HFFc6 (cell line): ENCODE measurements at regions not wholly inside any gene's neighbourhood (a gene's known extent, or its start where the extent isn't known, plus 50 kb on each side); places are given as distances from the start of the nearest gene placed in this dataset.

Experiments
- DNase-seq: peaks from one replicate; pipeline ENCODE4 v3.0.0-alpha.2; 2018
- H3K27ac Mint-ChIP-seq: 2 replicates; pipeline ENCODE4 v1.8.0; 2020; ENCODE audit warnings: mild to moderate bottlenecking, mixed read lengths
- H3K27me3 Mint-ChIP-seq: 2 replicates; pipeline ENCODE4 v1.8.0; 2021; ENCODE audit warnings: mild to moderate bottlenecking, moderate library complexity, mixed read lengths; ENCODE audit not compliant: insufficient read depth
- H3K36me3 Mint-ChIP-seq: 2 replicates; pipeline ENCODE4 v1.8.0; 2021; ENCODE audit warnings: low read depth, mixed read lengths
- H3K4me1 Mint-ChIP-seq: 2 replicates; pipeline ENCODE4 v1.8.0; 2020; ENCODE audit warnings: low read depth, mixed read lengths
- H3K4me3 Mint-ChIP-seq: 2 replicates; pipeline ENCODE4 v1.8.0; 2020; ENCODE audit warnings: mild to moderate bottlenecking, moderate library complexity, mixed read lengths
- H3K9me3 Mint-ChIP-seq: 2 replicates; pipeline ENCODE4 v1.8.0; 2020; ENCODE audit warnings: mild to moderate bottlenecking, mixed read lengths
- TF ChIP-seq, protein P1 (sequence below): fragments of 200-600 bp; sonication (generic); IDR thresholded peaks from 2 replicates; pipeline ENCODE4 v1.5.0; 2021; ENCODE audit warnings: antibody characterized with exemption, mild to moderate bottlenecking

DNA sequence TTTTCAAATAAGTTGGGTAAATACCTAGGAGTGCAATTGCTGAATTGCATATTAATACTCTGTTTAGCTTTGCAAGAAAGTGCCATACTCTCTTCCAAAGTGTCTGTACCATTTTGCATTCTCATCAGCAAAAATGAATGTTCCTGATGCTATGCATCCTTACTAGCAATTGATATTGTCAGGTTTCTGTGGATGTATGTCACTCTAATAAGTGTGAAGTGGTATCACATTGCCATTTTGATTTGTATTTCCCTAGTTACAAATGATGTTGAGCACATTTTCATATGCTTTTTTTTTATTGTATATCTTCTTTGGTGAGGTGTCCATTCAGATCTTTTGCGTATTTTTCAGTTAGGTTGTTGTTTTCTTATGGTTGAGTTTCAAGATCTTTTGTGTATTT, 230.4 kb upstream of the MAGI2 start:
- H3K4me1 Mint-ChIP-seq: peaks cover 7% of the 10 kb centered on the region
- H3K36me3 Mint-ChIP-seq: 0 out of 2 replicates have a peak, but pooled peaks cover 9% of the 10 kb centered on the region

DNA sequence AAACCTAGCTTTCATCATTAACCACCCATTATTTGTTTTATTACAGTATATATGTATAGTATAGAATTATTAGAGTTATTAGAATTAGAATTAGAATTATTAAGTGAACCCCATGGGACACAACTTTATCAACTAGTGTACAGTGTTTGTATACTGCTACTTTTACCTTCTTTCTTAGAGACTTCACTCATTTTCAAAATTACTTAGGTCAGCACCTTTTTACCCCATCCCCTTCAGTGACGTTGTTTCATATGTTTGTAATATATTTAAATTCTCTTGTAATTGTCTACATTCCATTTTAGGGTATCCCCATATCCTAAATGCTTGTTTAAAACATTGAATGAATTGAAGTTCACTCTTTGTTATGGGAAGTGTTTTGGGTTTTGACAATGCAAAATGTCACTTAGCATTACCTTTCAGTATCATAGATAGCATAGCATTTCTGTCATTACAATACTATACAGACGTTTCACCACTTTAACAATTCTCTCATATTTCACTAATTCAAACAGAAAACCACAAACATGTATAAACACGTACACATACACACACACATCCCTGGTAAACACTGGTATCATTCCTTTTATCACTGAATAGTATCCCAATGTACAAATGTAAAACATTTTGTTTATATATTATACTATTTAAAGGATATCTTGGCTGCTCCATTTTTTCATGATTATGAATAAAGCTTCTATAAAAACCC, 229.9 kb upstream of the MAGI2 start:
- no peaks in the 10 kb centered on the region for H3K9me3 Mint-ChIP-seq
- no peaks in the 10 kb centered on the region; the same call in 1 of the 2 replicates for H3K27me3 Mint-ChIP-seq
- TF ChIP-seq, protein P1, sequence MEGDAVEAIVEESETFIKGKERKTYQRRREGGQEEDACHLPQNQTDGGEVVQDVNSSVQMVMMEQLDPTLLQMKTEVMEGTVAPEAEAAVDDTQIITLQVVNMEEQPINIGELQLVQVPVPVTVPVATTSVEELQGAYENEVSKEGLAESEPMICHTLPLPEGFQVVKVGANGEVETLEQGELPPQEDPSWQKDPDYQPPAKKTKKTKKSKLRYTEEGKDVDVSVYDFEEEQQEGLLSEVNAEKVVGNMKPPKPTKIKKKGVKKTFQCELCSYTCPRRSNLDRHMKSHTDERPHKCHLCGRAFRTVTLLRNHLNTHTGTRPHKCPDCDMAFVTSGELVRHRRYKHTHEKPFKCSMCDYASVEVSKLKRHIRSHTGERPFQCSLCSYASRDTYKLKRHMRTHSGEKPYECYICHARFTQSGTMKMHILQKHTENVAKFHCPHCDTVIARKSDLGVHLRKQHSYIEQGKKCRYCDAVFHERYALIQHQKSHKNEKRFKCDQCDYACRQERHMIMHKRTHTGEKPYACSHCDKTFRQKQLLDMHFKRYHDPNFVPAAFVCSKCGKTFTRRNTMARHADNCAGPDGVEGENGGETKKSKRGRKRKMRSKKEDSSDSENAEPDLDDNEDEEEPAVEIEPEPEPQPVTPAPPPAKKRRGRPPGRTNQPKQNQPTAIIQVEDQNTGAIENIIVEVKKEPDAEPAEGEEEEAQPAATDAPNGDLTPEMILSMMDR: no peak
- H3K27ac Mint-ChIP-seq: no peak overlapping the region
- H3K4me3 Mint-ChIP-seq: no peak overlapping the region
- no peak for DNase-seq
- H3K4me1 Mint-ChIP-seq: peaks cover 7% of the 10 kb centered on the region
- H3K36me3 Mint-ChIP-seq: 0 out of 2 replicates have a peak, but pooled peaks cover 9% of the 10 kb centered on the region

More for the DNA sequence above, 230.4 kb upstream of the MAGI2 start:
- Mint-ChIP-seq H3K9me3 (no peaks in the 10 kb centered on the region), H3K4me3 (no peak overlapping the region), H3K27ac (no peak overlapping the region), H3K27me3 (no peaks in the 10 kb centered on the region; the same call in 1 of the 2 replicates)
- no peak for DNase-seq
- TF ChIP-seq, protein P1: no peak

DNA sequence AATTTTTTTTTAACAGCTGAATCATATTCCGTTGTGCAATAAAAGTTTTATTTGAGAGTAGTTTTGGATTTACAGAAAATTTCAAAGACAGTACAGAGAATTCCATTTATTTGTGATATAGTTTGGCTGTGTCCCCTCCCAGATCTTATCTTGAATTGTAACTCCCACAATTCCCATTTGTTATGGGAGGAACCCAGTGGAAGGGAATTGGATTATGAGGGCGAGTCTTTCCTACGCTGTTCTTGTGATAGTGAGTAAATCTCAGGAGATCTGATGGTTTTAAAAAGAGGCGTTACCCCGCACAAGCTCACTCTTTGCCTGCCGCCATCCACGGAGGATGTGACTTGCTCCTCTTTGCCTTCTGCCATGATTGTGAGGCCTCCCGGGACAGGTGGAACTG, 228.0 kb upstream of the MAGI2 start:
- TF ChIP-seq, protein P1: no peak
- no peaks in the 10 kb centered on the region for H3K9me3 Mint-ChIP-seq
- no peak overlapping the region for H3K4me3 Mint-ChIP-seq
- DNase-seq: no peak
- H3K27ac Mint-ChIP-seq: no peak overlapping the region
- H3K36me3 Mint-ChIP-seq: 0 out of 2 replicates have a peak, but pooled peaks cover 9% of the 10 kb centered on the region
- H3K4me1 Mint-ChIP-seq: peaks cover 7% of the 10 kb centered on the region
- H3K27me3 Mint-ChIP-seq: no peaks in the 10 kb centered on the region

DNA sequence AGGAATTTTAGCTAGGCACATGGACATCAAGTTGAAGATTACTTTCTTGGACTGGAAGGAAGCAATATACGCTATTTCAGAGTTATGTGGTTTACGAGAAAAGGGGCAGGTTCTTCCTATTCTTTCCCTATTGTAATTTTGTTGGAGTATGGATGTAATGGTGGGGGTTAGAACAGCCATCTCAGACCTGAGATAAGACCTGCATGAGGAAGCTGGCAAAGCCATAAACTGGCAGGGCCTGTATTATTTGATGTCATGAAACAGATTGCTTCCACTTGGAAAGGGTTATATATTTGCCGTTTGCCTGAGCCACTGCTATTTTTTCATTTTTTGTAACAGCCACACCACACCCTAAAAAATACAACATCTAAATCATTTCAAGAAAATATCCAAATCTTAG, 220.5 kb upstream of the MAGI2 start:
- DNase-seq: no peak
- TF ChIP-seq, protein P1: no peak
- no peaks in the 10 kb centered on the region for H3K27me3 Mint-ChIP-seq
- peaks cover 7% of the 10 kb centered on the region for H3K9me3 Mint-ChIP-seq
- peaks cover 16% of the 10 kb centered on the region for H3K36me3 Mint-ChIP-seq
- no peak overlapping the region for H3K27ac Mint-ChIP-seq
- H3K4me3 Mint-ChIP-seq: no peak overlapping the region
- H3K4me1 Mint-ChIP-seq: no peaks in the 10 kb centered on the region

DNA sequence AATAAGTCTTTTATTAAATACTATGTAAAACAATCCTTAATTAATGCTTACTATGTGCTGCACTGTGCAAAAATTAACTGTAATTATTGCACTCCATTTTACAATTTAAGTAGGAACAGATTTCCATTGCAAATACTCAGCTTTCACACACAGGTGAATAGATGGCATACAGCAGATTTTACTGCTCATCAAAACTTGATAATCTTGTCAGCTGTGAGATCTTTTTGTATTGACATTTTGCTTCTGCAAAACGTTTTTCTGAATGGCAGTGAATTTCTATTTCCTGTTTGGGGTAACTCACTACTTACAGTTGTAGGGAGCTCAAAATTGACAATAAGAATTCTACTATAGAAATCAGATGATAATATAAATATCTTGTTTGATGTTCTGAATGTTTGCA, 220.0 kb upstream of the MAGI2 start:
- no peaks in the 10 kb centered on the region for H3K27me3 Mint-ChIP-seq
- peaks cover 20% of the 10 kb centered on the region for H3K36me3 Mint-ChIP-seq
- no peaks in the 10 kb centered on the region for H3K4me1 Mint-ChIP-seq
- peaks cover 7% of the 10 kb centered on the region for H3K9me3 Mint-ChIP-seq
- no peak overlapping the region for H3K4me3 Mint-ChIP-seq
- no peak overlapping the region for H3K27ac Mint-ChIP-seq
- DNase-seq: no peak
- TF ChIP-seq, protein P1: no peak
